Activated naive CD4-positive, alpha-beta T cell treated with anti-CD3 and anti-CD28 coated beads for 36 hours (primary cell): ENCODE measurements at regions not wholly inside any gene's neighbourhood (a gene's known extent, or its start where the extent isn't known, plus 50 kb on each side); places are given as distances from the start of the nearest gene placed in this dataset.
"Not testable (repeated sequence)": the region's sequence is repeated elsewhere in the genome, so short reads cannot be mapped to it uniquely, and the experiment has no call there.

Experiments
- CTCF ChIA-PET: fragments of 350-600 bp; sonication (Branson Sonifier 250); formaldehyde crosslinking; loops from one replicate; lab custom pipeline; 2021; ENCODE audit warnings: antibody characterized with exemption; lab: Charles Lee
- DNase-seq: peaks from one replicate; pipeline ENCODE4 v3.0.0-alpha.2; 2020
- H3K27ac Mint-ChIP-seq: one replicate; pipeline ENCODE4 v1.8.0; 2021; ENCODE audit warnings: mild to moderate bottlenecking, mixed read lengths
- H3K27me3 Mint-ChIP-seq: one replicate; pipeline ENCODE4 v1.8.0; 2021; ENCODE audit warnings: low read depth, mixed read lengths
- H3K36me3 Mint-ChIP-seq: one replicate; pipeline ENCODE4 v1.8.0; 2021; ENCODE audit warnings: low read depth, mixed read lengths
- H3K4me1 Mint-ChIP-seq: one replicate; pipeline ENCODE4 v1.8.0; 2021; ENCODE audit warnings: low read depth, mixed read lengths
- H3K4me3 Mint-ChIP-seq: one replicate; pipeline ENCODE4 v1.8.0; 2021; ENCODE audit warnings: mild to moderate bottlenecking, moderate library complexity, mixed read lengths
- H3K9me3 Mint-ChIP-seq: one replicate; pipeline ENCODE4 v1.8.0; 2021; ENCODE audit warnings: mixed read lengths
- intact Hi-C: fragments of 100-400 bp; cut with micrococcal nuclease; formaldehyde crosslinking; loops from one replicate; pipeline ENCODE4 v1.15.1; 2023

DNA sequence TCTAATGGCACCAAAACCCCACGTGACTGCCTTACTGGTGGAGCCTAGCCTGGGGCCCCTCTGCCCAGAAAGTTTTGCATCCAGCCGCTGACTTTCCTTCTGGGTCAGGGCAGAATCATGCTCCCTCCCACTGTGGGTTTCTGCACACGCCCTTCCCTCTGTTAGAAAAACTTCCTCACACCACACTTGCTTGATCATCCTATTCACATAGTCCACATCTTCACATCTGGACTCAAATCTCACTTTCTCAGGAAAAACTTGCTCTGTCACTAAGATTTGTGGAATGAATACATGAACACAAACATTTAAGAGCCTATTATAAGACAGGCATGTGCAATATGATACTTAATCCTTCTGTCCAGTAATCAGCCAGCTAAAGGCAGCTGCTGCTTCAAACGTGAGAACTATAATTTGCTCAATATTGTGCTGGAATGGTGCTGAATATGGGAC is 274.7 kb downstream of the RND3 start:
- H3K4me1 Mint-ChIP-seq: no peaks in the 10 kb centered on the region
- H3K4me3 Mint-ChIP-seq: no peak overlapping the region
- no peaks in the 10 kb centered on the region for H3K27me3 Mint-ChIP-seq
- H3K9me3 Mint-ChIP-seq: no peaks in the 10 kb centered on the region
- intact Hi-C loops: no loop called here
- DNase-seq: no peak
- H3K27ac Mint-ChIP-seq: no peak overlapping the region
- CTCF ChIA-PET: no interaction called here
- H3K36me3 Mint-ChIP-seq: no peaks in the 10 kb centered on the region

DNA sequence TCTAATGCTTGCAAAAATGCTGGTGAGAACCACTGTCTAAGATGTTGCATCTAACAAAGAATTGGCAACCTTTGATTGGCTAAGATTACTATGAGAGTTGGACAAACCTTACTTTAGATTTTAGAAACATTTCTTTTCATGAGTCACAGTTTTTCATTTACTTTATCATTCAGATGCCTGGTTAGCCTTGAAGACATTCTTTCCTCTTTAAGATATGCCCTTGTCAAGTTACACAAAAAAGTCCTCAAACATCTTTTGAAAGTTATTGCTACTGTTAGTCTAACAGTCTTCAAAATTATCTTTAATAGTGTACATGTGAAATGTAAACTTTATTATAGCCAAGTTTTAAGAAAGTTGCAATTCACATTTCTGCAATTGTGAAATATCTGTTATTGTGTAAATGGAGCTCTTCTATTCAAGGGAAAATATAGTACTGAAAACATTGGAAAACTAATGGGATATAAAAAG is 276.3 kb downstream of the RND3 start:
- Mint-ChIP-seq H3K27me3 (no peaks in the 10 kb centered on the region), H3K36me3 (no peaks in the 10 kb centered on the region), H3K4me3 (no peak overlapping the region), H3K4me1 (no peaks in the 10 kb centered on the region), H3K9me3 (peaks cover 3% of the 10 kb centered on the region), H3K27ac (no peak overlapping the region)
- DNase-seq: no peak
- intact Hi-C loops: no loop called here
- CTCF ChIA-PET: no interaction called here

DNA sequence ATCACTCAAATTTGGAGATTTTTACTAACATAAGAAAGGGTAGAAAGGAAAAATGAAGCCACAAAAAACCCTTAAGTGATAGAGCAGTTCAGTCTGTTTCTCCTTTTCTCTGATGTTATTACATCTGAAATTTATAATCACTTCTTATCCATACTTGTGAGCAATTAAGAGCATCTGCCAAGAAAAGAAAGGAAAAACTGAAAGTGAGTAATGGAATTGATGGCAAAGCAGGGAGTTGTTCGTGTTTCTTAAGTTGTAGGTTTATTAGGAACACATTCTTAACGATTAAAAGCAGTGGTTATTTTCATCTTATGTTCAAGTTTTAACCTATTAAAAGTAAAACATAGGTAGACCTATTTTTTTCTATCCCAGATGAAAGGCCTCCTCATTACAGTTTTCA is 277.7 kb downstream of the RND3 start:
- intact Hi-C loops: no loop called here
- peaks cover 3% of the 10 kb centered on the region for H3K9me3 Mint-ChIP-seq
- H3K4me3 Mint-ChIP-seq: no peak overlapping the region
- CTCF ChIA-PET: no interaction called here
- H3K36me3 Mint-ChIP-seq: no peaks in the 10 kb centered on the region
- H3K4me1 Mint-ChIP-seq: no peaks in the 10 kb centered on the region
- no peaks in the 10 kb centered on the region for H3K27me3 Mint-ChIP-seq
- no peak overlapping the region for H3K27ac Mint-ChIP-seq
- DNase-seq: no peak

DNA sequence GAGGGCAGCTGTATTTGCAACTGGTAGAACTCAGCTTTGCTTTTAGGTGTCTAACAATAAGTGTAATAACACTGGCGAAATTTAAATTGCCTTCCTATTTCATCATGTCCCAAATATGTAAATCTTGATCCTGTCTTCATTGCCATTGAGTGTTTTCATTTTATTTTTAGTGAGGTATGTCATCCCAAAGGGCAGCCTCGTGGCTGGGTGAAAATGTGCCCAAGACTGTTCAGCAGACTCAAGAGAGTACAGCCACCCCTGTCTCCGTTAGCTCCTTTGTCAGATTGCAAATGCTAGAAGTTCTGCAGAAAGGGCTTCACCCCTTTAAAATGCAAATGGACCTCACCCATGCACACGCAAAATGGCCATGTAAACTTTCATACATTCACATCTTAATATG is 278.8 kb downstream of the RND3 start:
- CTCF ChIA-PET: no interaction called here
- Mint-ChIP-seq H3K36me3 (no peaks in the 10 kb centered on the region), H3K4me3 (no peak overlapping the region), H3K9me3 (peaks cover 3% of the 10 kb centered on the region), H3K27ac (no peak overlapping the region), H3K27me3 (no peaks in the 10 kb centered on the region), H3K4me1 (no peaks in the 10 kb centered on the region)
- no peak for DNase-seq
- intact Hi-C loops: no loop called here

DNA sequence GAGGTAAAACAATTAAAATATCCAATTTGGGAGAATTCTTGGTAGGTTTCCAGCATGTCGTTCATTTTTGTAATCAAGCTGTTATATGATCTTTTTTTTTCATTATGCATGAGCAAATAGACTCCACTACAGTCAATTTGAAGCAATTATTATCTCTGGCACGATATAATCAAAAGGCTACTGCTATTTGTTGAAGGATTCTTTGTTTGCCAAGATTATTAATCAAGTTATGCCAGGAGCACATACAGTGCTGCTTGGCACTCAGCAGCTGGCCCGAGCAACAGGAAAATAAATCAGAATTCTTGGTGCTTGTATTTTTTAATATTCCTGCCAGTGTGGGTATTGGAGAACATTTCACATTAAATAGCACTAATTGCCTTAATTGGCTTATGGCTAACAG is 279.5 kb downstream of the RND3 start:
- DNase-seq: no peak
- intact Hi-C loops: no loop called here
- H3K27ac Mint-ChIP-seq: no peak overlapping the region
- no peak overlapping the region for H3K4me3 Mint-ChIP-seq
- CTCF ChIA-PET: no interaction called here
- H3K9me3 Mint-ChIP-seq: peaks cover 3% of the 10 kb centered on the region
- no peaks in the 10 kb centered on the region for H3K36me3 Mint-ChIP-seq
- no peaks in the 10 kb centered on the region for H3K4me1 Mint-ChIP-seq
- H3K27me3 Mint-ChIP-seq: no peaks in the 10 kb centered on the region

DNA sequence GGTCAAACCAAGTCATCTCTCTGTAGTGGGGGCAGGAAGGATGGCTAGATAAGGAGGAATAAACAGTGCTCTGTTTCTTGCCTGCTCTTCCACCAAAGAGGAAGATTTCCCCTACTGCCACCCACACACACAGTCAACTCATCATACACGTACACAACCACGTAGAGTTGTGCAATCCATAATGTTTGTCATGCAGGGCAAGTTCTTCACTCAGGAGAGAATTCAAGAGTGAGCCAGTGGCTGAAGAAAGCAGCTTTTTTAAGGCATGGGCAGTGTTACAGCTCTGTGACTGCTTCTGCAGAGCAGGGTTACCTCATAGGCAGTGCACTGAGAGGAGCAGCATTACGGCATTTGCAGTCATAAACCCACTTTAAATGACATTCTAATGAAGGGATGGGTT is 283.0 kb downstream of the RND3 start:
- no peak for DNase-seq
- Mint-ChIP-seq H3K4me3 (no peak overlapping the region), H3K27ac (no peak overlapping the region), H3K36me3 (no peaks in the 10 kb centered on the region), H3K4me1 (no peaks in the 10 kb centered on the region), H3K9me3 (peaks cover 3% of the 10 kb centered on the region), H3K27me3 (no peaks in the 10 kb centered on the region)
- intact Hi-C loops: no loop called here
- CTCF ChIA-PET: no interaction called here

DNA sequence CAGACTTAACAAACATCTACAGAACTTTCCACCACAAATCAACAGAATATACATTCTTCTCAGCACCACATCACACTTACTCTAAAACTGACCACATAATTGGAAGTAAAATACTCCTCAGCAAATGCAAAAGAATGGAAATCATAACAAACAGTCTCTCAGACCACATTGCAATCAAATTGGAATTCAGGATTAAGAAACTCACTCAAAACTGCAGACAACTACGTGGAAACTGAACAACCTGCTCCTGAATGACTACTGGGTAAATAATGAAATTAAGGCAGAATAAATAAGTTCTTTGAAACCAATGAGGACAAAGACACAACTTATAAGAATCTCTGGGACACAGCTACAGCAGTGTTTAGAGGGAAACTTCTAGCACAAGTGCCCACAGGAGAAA is 292.7 kb downstream of the RND3 start:
- DNase-seq, H3K27me3 Mint-ChIP-seq, intact Hi-C loops, H3K4me1 Mint-ChIP-seq, H3K9me3 Mint-ChIP-seq, CTCF ChIA-PET, H3K4me3 Mint-ChIP-seq, H3K36me3 Mint-ChIP-seq, H3K27ac Mint-ChIP-seq: not testable (repeated sequence)

DNA sequence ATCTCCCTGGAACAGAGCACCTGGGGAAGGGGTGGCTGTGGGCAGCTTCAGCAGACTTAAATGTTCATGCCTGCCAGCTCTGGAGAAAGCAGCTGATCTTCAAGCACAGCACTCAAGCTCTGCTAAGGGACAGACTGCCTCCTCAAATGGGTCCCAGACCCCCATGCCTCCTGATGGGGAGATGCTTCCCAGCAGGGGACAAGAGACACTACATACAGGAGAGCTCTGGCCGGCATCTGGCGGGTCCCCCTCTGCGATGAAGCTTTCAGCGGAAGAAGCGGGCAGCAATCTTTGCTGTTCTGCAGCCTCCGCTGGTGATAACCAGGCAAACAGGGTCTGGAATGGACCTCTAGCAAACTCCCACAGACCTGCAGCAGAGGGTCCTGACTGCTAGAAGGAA is 294.8 kb downstream of the RND3 start:
- CTCF ChIA-PET: no interaction called here
- Mint-ChIP-seq H3K9me3 (peaks cover 3% of the 10 kb centered on the region), H3K4me3 (no peak overlapping the region), H3K4me1 (no peaks in the 10 kb centered on the region), H3K27me3 (no peaks in the 10 kb centered on the region), H3K27ac (no peak overlapping the region), H3K36me3 (no peaks in the 10 kb centered on the region)
- intact Hi-C loops: no loop called here
- no peak for DNase-seq

DNA sequence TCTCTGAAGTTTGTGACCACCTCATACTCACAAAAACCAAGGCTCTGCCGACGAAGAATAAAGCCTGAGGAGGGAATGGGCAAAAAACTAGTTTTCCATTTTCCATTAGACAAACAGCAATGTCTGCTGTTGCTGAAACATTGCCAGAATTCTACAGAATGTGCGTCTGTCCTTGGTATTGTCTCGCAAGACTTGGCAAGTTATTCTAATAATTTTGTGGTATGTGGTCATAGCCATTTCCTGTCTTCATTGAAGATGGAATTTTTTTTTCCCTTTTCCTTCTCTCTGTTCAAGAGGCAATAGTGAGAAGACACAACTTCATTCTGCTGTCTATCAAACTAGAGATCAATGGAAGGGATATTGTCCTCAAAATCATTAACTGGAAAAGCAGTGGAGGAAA is 296.1 kb downstream of the RND3 start:
- CTCF ChIA-PET: no interaction called here
- Mint-ChIP-seq H3K27me3 (no peaks in the 10 kb centered on the region), H3K27ac (no peak overlapping the region), H3K36me3 (no peaks in the 10 kb centered on the region), H3K4me1 (no peaks in the 10 kb centered on the region), H3K4me3 (no peak overlapping the region), H3K9me3 (no peaks in the 10 kb centered on the region)
- intact Hi-C loops: no loop called here
- no peak for DNase-seq

DNA sequence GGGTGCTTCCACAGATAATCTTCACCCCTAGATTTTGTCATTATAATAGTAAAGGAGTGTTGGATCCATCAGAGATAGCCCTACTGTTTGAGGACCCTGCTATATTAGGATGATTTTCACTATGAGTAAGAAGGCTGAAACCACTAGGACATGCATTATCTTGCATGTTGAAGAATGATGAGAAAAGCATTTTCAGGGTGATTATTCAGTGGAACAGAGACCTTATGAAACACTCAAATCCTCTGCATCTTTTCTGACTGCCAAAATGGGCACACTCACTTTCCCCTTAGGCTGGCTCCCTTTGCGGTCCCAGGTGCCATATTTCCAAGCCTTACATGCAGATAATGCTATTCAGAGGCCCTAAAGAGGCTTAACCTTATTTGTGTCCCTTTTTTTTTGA is 296.9 kb downstream of the RND3 start:
- CTCF ChIA-PET: no interaction called here
- Mint-ChIP-seq H3K27ac (no peak overlapping the region), H3K27me3 (no peaks in the 10 kb centered on the region), H3K9me3 (no peaks in the 10 kb centered on the region), H3K36me3 (no peaks in the 10 kb centered on the region), H3K4me3 (no peak overlapping the region), H3K4me1 (no peaks in the 10 kb centered on the region)
- intact Hi-C loops: no loop called here
- DNase-seq: no peak

DNA sequence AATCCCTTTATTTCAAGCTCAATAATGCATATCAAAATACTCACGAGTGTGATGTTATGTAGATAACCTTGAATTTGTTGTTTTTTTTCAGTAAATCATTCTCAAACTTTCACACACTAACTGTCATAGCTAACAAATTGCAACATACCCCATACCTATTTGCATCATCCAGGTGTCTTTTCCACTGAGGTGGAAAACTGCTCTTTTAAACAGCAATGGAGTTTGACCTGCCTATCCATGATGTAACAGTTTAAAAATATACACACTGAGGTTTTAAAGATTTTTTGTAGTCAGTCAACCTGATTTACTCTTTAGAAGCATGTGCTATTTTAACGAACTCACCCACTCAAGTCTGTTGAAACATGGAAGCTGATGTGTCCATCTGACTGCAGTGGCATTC is 298.7 kb downstream of the RND3 start:
- Mint-ChIP-seq H3K4me1 (no peaks in the 10 kb centered on the region), H3K36me3 (no peaks in the 10 kb centered on the region), H3K4me3 (no peak overlapping the region), H3K27ac (no peak overlapping the region), H3K27me3 (no peaks in the 10 kb centered on the region), H3K9me3 (no peaks in the 10 kb centered on the region)
- no peak for DNase-seq
- CTCF ChIA-PET: no interaction called here
- intact Hi-C loops: no loop called here

DNA sequence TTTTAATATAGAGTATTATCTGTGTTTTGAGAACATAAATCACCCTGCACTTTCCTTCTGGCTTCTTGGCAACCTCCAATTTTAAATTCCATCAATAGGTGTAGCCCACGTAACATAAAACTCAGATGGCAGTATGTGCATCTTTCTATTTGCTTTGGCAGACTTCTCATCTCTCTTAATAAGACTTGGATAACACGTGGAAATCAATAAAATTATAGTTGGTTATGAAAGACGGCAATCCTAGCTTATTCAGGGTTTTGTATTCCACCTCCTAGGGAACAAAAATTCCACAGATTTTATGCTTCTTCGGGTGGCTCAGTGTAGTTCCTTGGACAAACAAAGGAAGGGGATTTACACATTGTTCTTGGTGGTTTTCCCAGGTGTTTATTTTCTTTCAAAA is 299.3 kb downstream of the RND3 start:
- H3K27me3 Mint-ChIP-seq: no peaks in the 10 kb centered on the region
- H3K27ac Mint-ChIP-seq: no peak overlapping the region
- no peak overlapping the region for H3K4me3 Mint-ChIP-seq
- no peaks in the 10 kb centered on the region for H3K9me3 Mint-ChIP-seq
- CTCF ChIA-PET: no interaction called here
- H3K4me1 Mint-ChIP-seq: no peaks in the 10 kb centered on the region
- H3K36me3 Mint-ChIP-seq: no peaks in the 10 kb centered on the region
- DNase-seq: no peak
- intact Hi-C loops: no loop called here

DNA sequence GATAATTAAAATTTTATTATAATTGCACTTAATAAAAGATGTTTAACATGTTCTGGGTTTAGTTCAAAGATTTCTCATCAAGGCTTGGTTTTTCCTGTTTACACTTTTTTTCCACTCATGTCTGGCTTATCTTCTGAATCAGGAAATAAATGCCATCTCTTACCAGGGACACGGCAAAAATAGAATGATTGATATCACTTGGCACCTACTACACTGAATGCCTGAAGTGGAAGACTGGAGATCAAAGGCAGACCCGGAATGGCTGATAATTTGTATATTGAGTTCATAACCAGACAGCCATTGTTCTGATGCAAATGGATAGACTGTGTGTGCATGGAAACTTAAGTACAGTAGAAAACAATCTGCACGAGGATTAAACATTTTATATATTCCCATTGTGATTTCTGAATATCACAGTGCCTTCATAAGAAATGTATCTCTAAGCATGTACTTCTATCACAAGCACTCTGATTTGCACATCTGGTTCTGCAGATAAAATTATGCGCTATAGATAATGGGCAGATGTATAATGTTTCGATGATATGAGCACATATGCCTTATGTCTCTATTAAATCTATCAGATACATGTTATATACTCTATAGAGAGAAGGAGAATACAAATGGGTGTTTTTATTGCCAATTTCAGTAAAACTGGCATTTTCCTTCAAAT is 304.8 kb downstream of the RND3 start:
- CTCF ChIA-PET: no interaction called here
- Mint-ChIP-seq H3K4me1 (no peaks in the 10 kb centered on the region), H3K27ac (no peak overlapping the region), H3K9me3 (peaks cover 5% of the 10 kb centered on the region), H3K4me3 (no peak overlapping the region), H3K27me3 (no peaks in the 10 kb centered on the region), H3K36me3 (no peaks in the 10 kb centered on the region)
- no peak for DNase-seq
- intact Hi-C loops: no loop called here
